Lower leg skin (tissue), 3 donors: ENCODE measurements at regions not wholly inside any gene's neighbourhood (a gene's known extent, or its start where the extent isn't known, plus 50 kb on each side); places are given as distances from the start of the nearest gene placed in this dataset.

Experiments used
- POLR2A ChIP-seq, 2 donors: fragments of 450-650 bp; IDR thresholded peaks; one replicate each; pipeline ENCODE4 v1.6.1; 2016 to 2017; ENCODE audit warnings: antibody characterized with exemption in 2 of 2, mild to moderate bottlenecking in 1 of 2, moderate library complexity in 1 of 2
- TF ChIP-seq, protein P1 (sequence below), 3 donors: fragments of 450-650 bp; IDR thresholded peaks; one replicate each; pipeline ENCODE4 v1.5.1; 2016; ENCODE audit warnings: antibody characterized with exemption in 3 of 3, mild to moderate bottlenecking in 3 of 3, moderate library complexity in 2 of 3

DNA sequence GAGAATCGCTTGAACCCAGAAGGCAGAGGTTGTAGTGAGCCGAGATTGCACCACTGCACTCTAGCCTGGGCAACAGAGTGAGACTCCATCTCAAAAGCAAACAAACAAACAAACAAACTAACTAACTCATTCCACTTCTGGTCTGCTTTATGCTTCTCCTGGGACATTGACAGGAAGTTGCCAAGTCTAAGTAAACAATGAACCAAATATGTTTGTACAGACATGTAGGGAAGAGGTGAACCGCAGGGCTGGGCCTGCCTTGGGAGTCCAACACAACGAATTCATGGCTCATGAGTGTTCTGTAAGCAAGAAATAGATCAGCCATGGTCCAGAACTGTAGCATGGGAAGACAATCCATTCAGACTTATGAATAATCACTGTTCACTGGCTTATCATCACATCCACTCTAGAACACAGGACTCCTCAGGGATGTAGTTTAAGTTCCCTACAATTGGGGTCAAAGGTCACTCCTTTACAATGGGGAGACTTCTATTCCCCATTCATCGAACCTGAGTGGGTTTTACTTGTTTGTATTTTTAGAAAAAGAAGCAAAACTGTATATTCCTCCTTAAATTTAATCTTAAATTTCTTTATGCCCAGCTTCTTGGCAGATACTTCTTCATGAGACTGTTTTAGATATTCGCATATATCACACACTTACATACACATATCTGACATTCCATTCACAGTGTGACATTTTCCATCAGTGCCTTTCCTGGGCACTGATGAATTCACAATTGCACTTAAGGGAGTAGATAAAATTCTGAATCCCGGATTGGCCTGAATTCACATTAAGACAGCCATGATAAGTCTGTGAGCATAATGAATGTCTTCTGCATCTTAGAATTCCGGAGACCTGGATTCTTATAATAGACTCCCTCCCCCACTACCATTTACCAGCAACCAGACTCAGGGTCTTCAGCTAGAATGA, 159.1 kb upstream of the EEPD1 start:
- TF ChIP-seq, protein P1, sequence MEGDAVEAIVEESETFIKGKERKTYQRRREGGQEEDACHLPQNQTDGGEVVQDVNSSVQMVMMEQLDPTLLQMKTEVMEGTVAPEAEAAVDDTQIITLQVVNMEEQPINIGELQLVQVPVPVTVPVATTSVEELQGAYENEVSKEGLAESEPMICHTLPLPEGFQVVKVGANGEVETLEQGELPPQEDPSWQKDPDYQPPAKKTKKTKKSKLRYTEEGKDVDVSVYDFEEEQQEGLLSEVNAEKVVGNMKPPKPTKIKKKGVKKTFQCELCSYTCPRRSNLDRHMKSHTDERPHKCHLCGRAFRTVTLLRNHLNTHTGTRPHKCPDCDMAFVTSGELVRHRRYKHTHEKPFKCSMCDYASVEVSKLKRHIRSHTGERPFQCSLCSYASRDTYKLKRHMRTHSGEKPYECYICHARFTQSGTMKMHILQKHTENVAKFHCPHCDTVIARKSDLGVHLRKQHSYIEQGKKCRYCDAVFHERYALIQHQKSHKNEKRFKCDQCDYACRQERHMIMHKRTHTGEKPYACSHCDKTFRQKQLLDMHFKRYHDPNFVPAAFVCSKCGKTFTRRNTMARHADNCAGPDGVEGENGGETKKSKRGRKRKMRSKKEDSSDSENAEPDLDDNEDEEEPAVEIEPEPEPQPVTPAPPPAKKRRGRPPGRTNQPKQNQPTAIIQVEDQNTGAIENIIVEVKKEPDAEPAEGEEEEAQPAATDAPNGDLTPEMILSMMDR (IDR thresholded peaks at IDR 0.05) = no peak
- TF ChIP-seq POLR2A (IDR thresholded peaks at IDR 0.05) = no peak
